GM13977 (cell line): ENCODE measurements at regions not wholly inside any gene's neighbourhood (a gene's known extent, or its start where the extent isn't known, plus 50 kb on each side); places are given as distances from the start of the nearest gene placed in this dataset.

Source experiments
- DNase-seq: peaks from one replicate; pipeline ENCODE4 v3.0.0; 2012; ENCODE audit warnings: low spot score
- in situ Hi-C: fragments of 300-500 bp; cut with MboI; formaldehyde crosslinking; loops from one replicate; pipeline ENCODE4 v1.12.0; 2022; ENCODE audit warnings: low sequenced_read_pairs, low pct_unique_long_range_greater_than_20kb, mixed read lengths, inconsistent platforms; ENCODE audit not compliant: unreplicated experiment
- TF ChIP-seq, protein P1 (sequence below): IDR thresholded peaks from 2 replicates; pipeline ENCODE4 v1.5.1; 2012; ENCODE audit warnings: mild to moderate bottlenecking, control low read depth; ENCODE audit not compliant: insufficient read depth; ENCODE audit errors: extremely low read depth, missing control alignments

GRCh38 chr6:41469156-41470028, 76.8 kb upstream of the FOXP4 start:
- no peak for DNase-seq
- in situ Hi-C loops: no loop called here
- TF ChIP-seq, protein P1, sequence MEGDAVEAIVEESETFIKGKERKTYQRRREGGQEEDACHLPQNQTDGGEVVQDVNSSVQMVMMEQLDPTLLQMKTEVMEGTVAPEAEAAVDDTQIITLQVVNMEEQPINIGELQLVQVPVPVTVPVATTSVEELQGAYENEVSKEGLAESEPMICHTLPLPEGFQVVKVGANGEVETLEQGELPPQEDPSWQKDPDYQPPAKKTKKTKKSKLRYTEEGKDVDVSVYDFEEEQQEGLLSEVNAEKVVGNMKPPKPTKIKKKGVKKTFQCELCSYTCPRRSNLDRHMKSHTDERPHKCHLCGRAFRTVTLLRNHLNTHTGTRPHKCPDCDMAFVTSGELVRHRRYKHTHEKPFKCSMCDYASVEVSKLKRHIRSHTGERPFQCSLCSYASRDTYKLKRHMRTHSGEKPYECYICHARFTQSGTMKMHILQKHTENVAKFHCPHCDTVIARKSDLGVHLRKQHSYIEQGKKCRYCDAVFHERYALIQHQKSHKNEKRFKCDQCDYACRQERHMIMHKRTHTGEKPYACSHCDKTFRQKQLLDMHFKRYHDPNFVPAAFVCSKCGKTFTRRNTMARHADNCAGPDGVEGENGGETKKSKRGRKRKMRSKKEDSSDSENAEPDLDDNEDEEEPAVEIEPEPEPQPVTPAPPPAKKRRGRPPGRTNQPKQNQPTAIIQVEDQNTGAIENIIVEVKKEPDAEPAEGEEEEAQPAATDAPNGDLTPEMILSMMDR: no peak

DNA sequence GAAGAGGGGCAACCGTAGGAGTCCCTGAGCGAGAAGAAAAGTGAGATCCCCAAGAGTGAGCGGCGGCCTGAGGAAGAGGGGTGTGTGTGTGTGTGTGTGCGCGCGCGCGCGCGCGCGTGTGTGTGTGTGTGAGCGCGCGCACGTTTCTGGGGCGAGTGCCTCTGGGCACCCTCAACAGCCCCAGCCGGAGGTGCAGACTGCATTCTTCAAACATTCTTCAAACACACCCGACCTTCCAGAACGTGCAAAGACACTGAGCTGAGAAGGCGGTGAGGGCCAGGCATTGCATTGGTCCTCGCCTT, 76.2 kb upstream of the FOXP4 start:
- TF ChIP-seq, protein P1: no peak
- in situ Hi-C loops: no loop called here
- DNase-seq: peak; percentile 65

DNA sequence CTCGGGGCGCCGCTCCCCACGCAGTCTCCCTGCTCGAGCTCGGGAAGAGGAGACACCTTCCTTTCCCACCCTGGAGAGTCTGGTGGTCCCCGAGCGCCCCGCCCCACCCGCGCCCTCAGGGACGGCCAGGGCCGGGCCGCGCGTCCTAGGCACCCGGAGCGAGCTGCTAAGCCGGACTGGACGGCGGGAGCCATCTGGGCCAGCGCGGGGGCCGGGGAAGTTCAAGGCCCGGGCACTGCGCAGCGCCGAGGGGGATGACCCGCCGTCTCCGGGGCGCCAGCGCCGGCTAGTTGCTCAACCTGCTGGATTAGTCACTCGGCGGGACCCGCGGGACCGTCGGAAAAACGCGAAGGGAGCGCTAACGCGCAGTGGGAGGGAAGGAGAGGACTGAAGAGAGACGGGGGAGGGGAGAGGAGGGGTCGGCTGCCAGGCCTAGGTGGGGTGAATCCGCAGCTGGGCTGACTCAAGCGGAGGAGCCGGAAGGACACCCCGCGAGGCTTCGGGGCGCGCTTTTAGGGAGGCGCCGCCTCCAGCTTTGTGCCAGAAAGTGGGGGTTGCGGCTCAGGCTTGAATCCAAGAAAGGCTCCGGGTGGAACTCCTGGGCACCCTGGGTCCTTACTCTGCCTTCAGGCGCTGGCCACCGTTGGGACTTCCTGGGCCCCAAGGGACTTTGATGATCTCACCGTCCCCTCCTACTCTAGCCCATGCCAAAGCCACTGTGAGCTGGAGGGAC, 75.7 kb upstream of the FOXP4 start:
- DNase-seq: no peak
- TF ChIP-seq, protein P1: no peak
- in situ Hi-C loops: no loop called here

DNA sequence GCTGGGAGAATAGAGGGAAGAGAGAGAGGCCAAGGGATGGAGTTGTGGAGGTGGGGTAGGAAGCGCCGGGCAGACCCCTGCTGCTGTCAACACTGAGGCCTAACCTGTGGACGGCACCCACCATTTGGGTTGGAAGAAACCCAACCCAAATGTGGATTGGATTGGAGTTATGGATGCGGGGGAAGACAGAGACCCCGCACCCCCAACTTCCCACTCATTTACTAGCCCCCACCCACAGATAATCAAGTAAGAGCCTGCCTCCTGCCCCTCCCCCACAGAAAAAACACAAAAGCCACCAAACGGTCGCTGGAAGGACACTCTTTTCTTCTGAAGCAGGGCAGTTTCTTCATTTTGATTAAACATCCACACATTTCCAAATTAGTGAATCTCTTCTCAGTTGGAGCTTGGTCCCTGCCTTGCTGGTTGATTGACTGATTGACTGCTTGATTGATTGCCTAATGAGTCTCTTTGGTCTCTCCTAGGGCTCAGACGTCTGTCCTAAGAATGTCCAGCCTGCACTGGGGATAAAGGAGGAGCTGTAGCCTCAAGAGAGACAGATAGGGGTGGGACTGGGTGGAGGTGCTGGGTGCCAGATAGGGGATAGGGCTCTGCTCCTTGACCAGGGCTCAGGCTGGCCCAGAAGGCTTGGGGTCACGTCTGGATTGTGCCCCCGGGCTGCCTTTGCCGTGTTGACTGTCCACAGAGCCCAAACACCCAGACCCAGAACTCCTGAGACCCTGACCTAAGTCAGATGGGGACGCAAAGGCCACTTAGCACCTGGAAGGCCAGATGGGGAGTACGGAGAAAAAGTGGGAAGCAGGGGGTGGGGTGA, 74.9 kb upstream of the FOXP4 start:
- in situ Hi-C loops: no loop called here
- TF ChIP-seq, protein P1: no peak
- DNase-seq: no peak

- DNase-seq: peak; percentile 53
- in situ Hi-C loops: no loop called here
- TF ChIP-seq, protein P1: no peak
Measured at GRCh38 chr6:41474213-41474933, 71.8 kb upstream of the FOXP4 start.

GRCh38 chr6:41475164-41475563, 71.0 kb upstream of the FOXP4 start:
- TF ChIP-seq, protein P1: no peak
- DNase-seq: no peak
- in situ Hi-C loops: no loop called here
